ENCODE measurements at regions not wholly inside any gene's neighbourhood (a gene's known extent, or its start where the extent isn't known, plus 50 kb on each side); places are given as distances from the start of the nearest gene placed in this dataset.

- no peak for FAIRE-seq
Observed at GRCh38 chr20:4555188-4555890, 130.9 kb upstream of the PRNP start.

GRCh38 chr20:4554346-4554745 lies 131.9 kb upstream of the PRNP start:
- no peak for FAIRE-seq

GRCh38 chr20:4552075-4552640 lies 134.1 kb upstream of the PRNP start:
- no peak for FAIRE-seq

GRCh38 chr20:4550740-4551139 lies 135.5 kb upstream of the PRNP start:
- FAIRE-seq, result no peak

GRCh38 chr20:4549711-4550259 lies 136.5 kb upstream of the PRNP start:
- FAIRE-seq, result no peak

- FAIRE-seq, result no peak
Observed at GRCh38 chr20:4548552-4548951, 137.7 kb upstream of the PRNP start.

- FAIRE-seq, result no peak
Observed at GRCh38 chr20:4546786-4547185, 139.5 kb upstream of the PRNP start.

- no peak for FAIRE-seq
Observed at GRCh38 chr20:4546342-4546741, 139.9 kb upstream of the PRNP start.

- FAIRE-seq, result no peak
Observed at GRCh38 chr20:4545526-4545925, 140.7 kb upstream of the PRNP start.

GRCh38 chr20:4544765-4545164 lies 141.5 kb upstream of the PRNP start:
- FAIRE-seq, result no peak

GRCh38 chr20:4542270-4542669 lies 144.0 kb upstream of the PRNP start:
- FAIRE-seq, result no peak

GRCh38 chr20:4534315-4534714 lies 151.9 kb upstream of the PRNP start:
- FAIRE-seq, result no peak

- no peak for FAIRE-seq
Observed at GRCh38 chr20:4533368-4534133, 152.7 kb upstream of the PRNP start.

GRCh38 chr20:4532772-4533171 lies 153.5 kb upstream of the PRNP start:
- FAIRE-seq, result no peak

- FAIRE-seq, result no peak
Observed at GRCh38 chr20:4524792-4525191, 161.5 kb upstream of the PRNP start.

GRCh38 chr20:4524307-4524706 lies 161.9 kb upstream of the PRNP start:
- no peak for FAIRE-seq

GRCh38 chr20:4522310-4522709 lies 163.9 kb upstream of the PRNP start:
- no peak for FAIRE-seq

- no peak for FAIRE-seq
Observed at GRCh38 chr20:4521170-4521968, 164.9 kb upstream of the PRNP start.

GRCh38 chr20:4519534-4519933 lies 166.7 kb upstream of the PRNP start:
- no peak for FAIRE-seq

- no peak for FAIRE-seq
Observed at GRCh38 chr20:4516876-4517275, 169.4 kb upstream of the PRNP start.

GRCh38 chr20:4513720-4514119 lies 172.5 kb upstream of the PRNP start:
- no peak for FAIRE-seq

- FAIRE-seq, result no peak
Observed at GRCh38 chr20:4512891-4513550, 173.2 kb upstream of the PRNP start.

GRCh38 chr20:4511776-4512175 lies 174.5 kb upstream of the PRNP start:
- no peak for FAIRE-seq

Data from islet of Langerhans (tissue), 1 donor.